Retinal pigment epithelial cell (primary cell): ENCODE measurements at regions not wholly inside any gene's neighbourhood (a gene's known extent, or its start where the extent isn't known, plus 50 kb on each side); places are given as distances from the start of the nearest gene placed in this dataset.

Source experiments
- DNase-seq: peaks from one replicate; pipeline ENCODE4 v3.0.0-alpha.2; 2010; ENCODE audit warnings: low read depth
- H3K4me3 ChIP-seq: 2 replicates; pipeline ENCODE4 v1.5.1; 2011; ENCODE audit warnings: mild to moderate bottlenecking, low read length, control low read depth, moderate library complexity
- CTCF ChIP-seq: conservative IDR thresholded peaks from 2 replicates; pipeline ENCODE4 v1.5.1; 2011; ENCODE audit warnings: low read depth, low read length, control low read depth, inconsistent platforms

GRCh38 chr3:182683858-182684257, 109.4 kb upstream of the ATP11B start:
- no peak overlapping the region for H3K4me3 ChIP-seq
- no peak for TF ChIP-seq CTCF
- DNase-seq = no peak

DNA sequence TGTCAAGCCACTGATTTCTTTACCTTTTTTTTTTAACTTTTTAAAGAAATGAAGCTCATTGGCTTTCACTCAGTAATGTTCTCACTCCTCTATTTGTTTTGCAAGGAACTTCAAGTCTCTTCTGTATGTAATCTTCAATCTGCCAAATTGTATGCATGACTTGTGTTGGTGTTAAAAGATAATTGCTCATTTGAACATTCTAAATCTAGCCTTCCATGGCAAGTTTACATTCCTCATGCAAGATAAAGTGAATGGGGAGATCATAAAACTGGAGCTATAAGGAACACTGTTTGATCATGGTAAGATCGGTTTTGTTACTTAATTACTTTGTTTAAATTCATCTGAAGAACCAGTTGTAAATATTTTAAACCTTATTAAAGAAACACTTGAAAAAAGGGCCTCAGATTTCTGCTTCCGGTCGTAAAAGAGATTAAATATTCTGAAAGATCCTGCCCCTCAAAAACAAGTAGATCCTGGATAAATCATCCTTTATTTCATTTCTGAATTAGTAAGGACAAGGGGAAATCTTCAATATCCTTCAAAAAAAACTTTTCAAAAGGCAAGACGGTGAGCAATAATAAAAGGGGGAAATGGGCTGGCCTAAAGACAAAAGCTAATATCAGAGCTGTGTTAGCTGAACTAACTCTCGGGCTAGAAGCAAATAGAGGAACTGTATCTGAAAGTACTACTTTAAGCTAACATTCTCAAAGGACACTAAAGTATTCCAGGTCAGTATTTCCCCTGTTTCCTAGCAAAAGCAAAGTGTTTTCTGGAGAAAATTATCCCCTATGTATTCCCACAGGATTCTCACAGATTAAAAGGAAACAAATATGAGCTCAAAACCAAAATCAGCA, 107.0 kb upstream of the ATP11B start:
- TF ChIP-seq CTCF = no peak
- DNase-seq = no peak

GRCh38 chr3:182690172-182690571, 103.1 kb upstream of the ATP11B start:
- H3K4me3 ChIP-seq = no peak overlapping the region
- TF ChIP-seq CTCF = no peak
- DNase-seq = no peak

More for the DNA sequence above, 107.0 kb upstream of the ATP11B start:
- no peak overlapping the region for H3K4me3 ChIP-seq

- TF ChIP-seq CTCF = no peak
- H3K4me3 ChIP-seq = no peak overlapping the region
- DNase-seq = no peak
Measured at GRCh38 chr3:182692021-182692420, 101.3 kb upstream of the ATP11B start.

DNA sequence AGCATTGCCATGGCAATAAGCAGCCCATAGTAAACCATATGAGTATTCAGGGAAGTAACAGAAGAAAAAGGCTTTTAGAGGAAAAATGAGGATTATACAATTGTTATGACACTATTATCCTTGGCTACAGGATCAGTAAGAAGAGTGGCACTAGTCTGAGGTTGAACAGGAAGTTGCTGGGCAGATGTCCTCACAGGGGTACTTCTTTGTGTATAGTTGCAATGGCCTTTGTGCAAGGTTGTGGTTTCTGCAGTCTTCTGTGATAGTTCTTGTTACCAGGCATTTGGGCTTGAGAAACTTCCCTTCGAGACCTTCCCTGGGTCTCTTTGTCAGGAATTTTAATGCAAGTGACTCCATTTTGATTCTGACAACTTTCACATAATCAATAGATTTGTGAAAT, 100.6 kb upstream of the ATP11B start:
- H3K4me3 ChIP-seq = no peak overlapping the region
- TF ChIP-seq CTCF = no peak
- DNase-seq = no peak

GRCh38 chr3:182693723-182694122, 99.6 kb upstream of the ATP11B start:
- DNase-seq = no peak
- no peak for TF ChIP-seq CTCF
- no peak overlapping the region for H3K4me3 ChIP-seq

DNA sequence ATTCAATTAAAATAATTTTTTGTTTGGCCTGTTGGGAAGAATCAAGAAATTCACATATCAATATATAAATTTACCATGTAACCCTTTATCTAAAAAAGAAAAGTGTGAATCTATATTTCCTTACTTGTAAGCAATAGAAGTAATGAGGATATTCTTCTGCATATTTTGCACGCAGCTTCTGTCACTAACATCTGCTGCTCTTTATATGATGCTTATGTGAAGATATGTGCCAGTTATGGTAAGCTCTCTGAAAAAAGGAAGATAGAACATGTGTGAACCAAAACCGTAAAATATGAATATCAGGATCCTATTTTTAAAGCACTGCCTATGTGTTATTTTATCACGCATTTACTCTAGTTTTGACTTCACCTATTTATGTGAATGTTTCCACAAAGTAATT, 96.4 kb upstream of the ATP11B start:
- TF ChIP-seq CTCF = no peak
- no peak for DNase-seq
- no peak overlapping the region for H3K4me3 ChIP-seq
